ENCODE measurements at regions not wholly inside any gene's neighbourhood (a gene's known extent, or its start where the extent isn't known, plus 50 kb on each side); places are given as distances from the start of the nearest gene placed in this dataset.

GRCh38 chr20:55597526-55597925 is 407.8 kb downstream of the CBLN4 start:
- DNase-seq (ENCODE audit: low read depth in 2 of 2), result no peak
- H3K27me3 ChIP-seq (ENCODE audit: control insufficient read depth, insufficient read depth, low read length), result no peaks in the 10 kb centered on the region
- H3K27ac ChIP-seq (ENCODE audit: insufficient read depth, low read length), result no peak overlapping the region
- no peaks in the 10 kb centered on the region for H3K9me3 ChIP-seq (ENCODE audit: control insufficient read depth, insufficient read depth, low read depth, low read length)
- H3K4me3 ChIP-seq (replicated peaks in 1 of 4; ENCODE audit: control extremely low read depth in 1 of 4, insufficient read depth in 1 of 4, low read depth in 3 of 4, low read length in 4 of 4), result no peak overlapping the region
- H3K9ac ChIP-seq (ENCODE audit: insufficient read depth, low read length), result no peak overlapping the region
- no peaks in the 10 kb centered on the region for H4K20me1 ChIP-seq (ENCODE audit: control insufficient read depth, extremely low read depth, insufficient read depth, low read length)
- H3K4me2 ChIP-seq (ENCODE audit: extremely low read depth, insufficient read depth, low read length), result no peak overlapping the region
- H3K36me3 ChIP-seq (ENCODE audit: control insufficient read depth, insufficient read depth, low read length), result no peaks in the 10 kb centered on the region
- no peaks in the 10 kb centered on the region for H3K4me1 ChIP-seq (ENCODE audit: control insufficient read depth, extremely low read depth, insufficient read depth, low read length)
- H3K79me2 ChIP-seq (ENCODE audit: control insufficient read depth, insufficient read depth, low read length), result no peaks in the 10 kb centered on the region
- no peak overlapping the region for H2AFZ ChIP-seq (ENCODE audit: low read length)
- no peak for TF ChIP-seq EZH2 (IDR thresholded peaks at IDR 0.05; ENCODE audit: low read length, missing control alignments)
- TF ChIP-seq, protein P1, sequence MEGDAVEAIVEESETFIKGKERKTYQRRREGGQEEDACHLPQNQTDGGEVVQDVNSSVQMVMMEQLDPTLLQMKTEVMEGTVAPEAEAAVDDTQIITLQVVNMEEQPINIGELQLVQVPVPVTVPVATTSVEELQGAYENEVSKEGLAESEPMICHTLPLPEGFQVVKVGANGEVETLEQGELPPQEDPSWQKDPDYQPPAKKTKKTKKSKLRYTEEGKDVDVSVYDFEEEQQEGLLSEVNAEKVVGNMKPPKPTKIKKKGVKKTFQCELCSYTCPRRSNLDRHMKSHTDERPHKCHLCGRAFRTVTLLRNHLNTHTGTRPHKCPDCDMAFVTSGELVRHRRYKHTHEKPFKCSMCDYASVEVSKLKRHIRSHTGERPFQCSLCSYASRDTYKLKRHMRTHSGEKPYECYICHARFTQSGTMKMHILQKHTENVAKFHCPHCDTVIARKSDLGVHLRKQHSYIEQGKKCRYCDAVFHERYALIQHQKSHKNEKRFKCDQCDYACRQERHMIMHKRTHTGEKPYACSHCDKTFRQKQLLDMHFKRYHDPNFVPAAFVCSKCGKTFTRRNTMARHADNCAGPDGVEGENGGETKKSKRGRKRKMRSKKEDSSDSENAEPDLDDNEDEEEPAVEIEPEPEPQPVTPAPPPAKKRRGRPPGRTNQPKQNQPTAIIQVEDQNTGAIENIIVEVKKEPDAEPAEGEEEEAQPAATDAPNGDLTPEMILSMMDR (conservative IDR thresholded peaks at IDR 0.05 in 1 of 2, IDR thresholded peaks at IDR 0.05 in 1 of 2; ENCODE audit: low read depth in 1 of 2, low read length in 2 of 2), result no peak

GRCh38 chr20:55596431-55596830 is 408.9 kb downstream of the CBLN4 start:
- DNase-seq (ENCODE audit: low read depth in 2 of 2), result no peak
- no peak for TF ChIP-seq EZH2 (IDR thresholded peaks at IDR 0.05; ENCODE audit: low read length, missing control alignments)
- TF ChIP-seq, protein P1 (conservative IDR thresholded peaks at IDR 0.05 in 1 of 2, IDR thresholded peaks at IDR 0.05 in 1 of 2; ENCODE audit: low read depth in 1 of 2, low read length in 2 of 2), result no peak
- H4K20me1 ChIP-seq (ENCODE audit: control insufficient read depth, extremely low read depth, insufficient read depth, low read length), result no peaks in the 10 kb centered on the region
- H3K27ac ChIP-seq (ENCODE audit: insufficient read depth, low read length), result no peak overlapping the region
- no peaks in the 10 kb centered on the region for H3K4me1 ChIP-seq (ENCODE audit: control insufficient read depth, extremely low read depth, insufficient read depth, low read length)
- no peaks in the 10 kb centered on the region for H3K9me3 ChIP-seq (ENCODE audit: control insufficient read depth, insufficient read depth, low read depth, low read length)
- no peak overlapping the region for H3K9ac ChIP-seq (ENCODE audit: insufficient read depth, low read length)
- H3K4me3 ChIP-seq (replicated peaks in 1 of 4; ENCODE audit: control extremely low read depth in 1 of 4, insufficient read depth in 1 of 4, low read depth in 3 of 4, low read length in 4 of 4), result no peak overlapping the region
- no peak overlapping the region for H3K4me2 ChIP-seq (ENCODE audit: extremely low read depth, insufficient read depth, low read length)
- no peaks in the 10 kb centered on the region for H3K27me3 ChIP-seq (ENCODE audit: control insufficient read depth, insufficient read depth, low read length)
- H3K36me3 ChIP-seq (ENCODE audit: control insufficient read depth, insufficient read depth, low read length), result no peaks in the 10 kb centered on the region
- H3K79me2 ChIP-seq (ENCODE audit: control insufficient read depth, insufficient read depth, low read length), result no peaks in the 10 kb centered on the region
- no peak overlapping the region for H2AFZ ChIP-seq (ENCODE audit: low read length)

DNA sequence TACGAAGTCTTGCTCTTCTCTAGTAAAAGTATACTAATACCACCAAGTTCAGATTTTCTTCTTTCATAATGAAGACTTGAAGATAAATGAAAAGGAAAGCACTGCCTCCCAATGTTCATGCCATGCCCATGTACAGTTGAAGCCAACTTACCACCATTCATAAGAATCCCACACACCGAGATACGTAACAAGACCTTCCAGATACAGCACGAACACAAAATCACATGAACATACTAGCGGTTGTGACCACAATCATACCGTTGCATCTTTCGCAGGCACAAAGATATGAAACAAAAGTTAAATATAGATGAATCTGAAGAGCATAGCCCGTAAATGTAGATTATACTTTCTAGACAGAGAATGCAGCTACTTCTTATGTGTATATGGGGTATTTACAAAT is 412.5 kb downstream of the CBLN4 start:
- H3K27ac ChIP-seq (ENCODE audit: insufficient read depth, low read length), result no peak overlapping the region
- no peaks in the 10 kb centered on the region for H4K20me1 ChIP-seq (ENCODE audit: control insufficient read depth, extremely low read depth, insufficient read depth, low read length)
- H3K79me2 ChIP-seq (ENCODE audit: control insufficient read depth, insufficient read depth, low read length), result no peaks in the 10 kb centered on the region
- H3K36me3 ChIP-seq (ENCODE audit: control insufficient read depth, insufficient read depth, low read length), result no peaks in the 10 kb centered on the region
- H3K9me3 ChIP-seq (ENCODE audit: control insufficient read depth, insufficient read depth, low read depth, low read length), result no peaks in the 10 kb centered on the region
- H3K4me3 ChIP-seq (replicated peaks in 1 of 4; ENCODE audit: control extremely low read depth in 1 of 4, insufficient read depth in 1 of 4, low read depth in 3 of 4, low read length in 4 of 4), result no peak overlapping the region
- no peaks in the 10 kb centered on the region for H3K27me3 ChIP-seq (ENCODE audit: control insufficient read depth, insufficient read depth, low read length)
- H3K4me2 ChIP-seq (ENCODE audit: extremely low read depth, insufficient read depth, low read length), result no peak overlapping the region
- DNase-seq (ENCODE audit: low read depth in 2 of 2), result no peak
- TF ChIP-seq, protein P1 (conservative IDR thresholded peaks at IDR 0.05 in 1 of 2, IDR thresholded peaks at IDR 0.05 in 1 of 2; ENCODE audit: low read depth in 1 of 2, low read length in 2 of 2), result no peak
- TF ChIP-seq EZH2 (IDR thresholded peaks at IDR 0.05; ENCODE audit: low read length, missing control alignments), result no peak
- no peak overlapping the region for H2AFZ ChIP-seq (ENCODE audit: low read length)
- H3K9ac ChIP-seq (ENCODE audit: insufficient read depth, low read length), result no peak overlapping the region
- H3K4me1 ChIP-seq (ENCODE audit: control insufficient read depth, extremely low read depth, insufficient read depth, low read length), result no peaks in the 10 kb centered on the region

Data from fibroblast of lung (primary cell).